ENCODE measurements at regions not wholly inside any gene's neighbourhood (a gene's known extent, or its start where the extent isn't known, plus 50 kb on each side); places are given as distances from the start of the nearest gene placed in this dataset.
"Not testable (repeated sequence)": the region's sequence is repeated elsewhere in the genome, so short reads cannot be mapped to it uniquely, and the experiment has no call there.

- DNase-seq (ENCODE audit: low read depth), result no peak
- TF ChIP-seq CTCF (IDR thresholded peaks at IDR 0.05; ENCODE audit: insufficient read depth, low read depth, low read length, missing control alignments), result no peak
- no peak overlapping the region for H3K4me3 ChIP-seq (ENCODE audit: low read depth, low read length)
Measured at GRCh38 chr2:234392041-234392615, 104.8 kb downstream of the ARL4C start.

- TF ChIP-seq CTCF (IDR thresholded peaks at IDR 0.05; ENCODE audit: insufficient read depth, low read depth, low read length, missing control alignments), result no peak
- no peak for DNase-seq (ENCODE audit: low read depth)
- H3K4me3 ChIP-seq (ENCODE audit: low read depth, low read length), result no peak overlapping the region
Measured at GRCh38 chr2:234391625-234392024, 105.3 kb downstream of the ARL4C start.

- DNase-seq (ENCODE audit: low read depth); H3K4me3 ChIP-seq (ENCODE audit: low read depth, low read length): not testable (repeated sequence)
Measured at GRCh38 chr2:234389661-234390060, 107.2 kb downstream of the ARL4C start.

- no peak for TF ChIP-seq CTCF (IDR thresholded peaks at IDR 0.05; ENCODE audit: insufficient read depth, low read depth, low read length, missing control alignments)
- H3K4me3 ChIP-seq (ENCODE audit: low read depth, low read length), result no peak overlapping the region
- no peak for DNase-seq (ENCODE audit: low read depth)
Measured at GRCh38 chr2:234388591-234388990, 108.3 kb downstream of the ARL4C start.

- H3K4me3 ChIP-seq (ENCODE audit: low read depth, low read length), result no peak overlapping the region
- no peak for DNase-seq (ENCODE audit: low read depth)
- TF ChIP-seq CTCF (IDR thresholded peaks at IDR 0.05; ENCODE audit: insufficient read depth, low read depth, low read length, missing control alignments), result no peak
Measured at GRCh38 chr2:234386971-234387370, 109.9 kb downstream of the ARL4C start.

- H3K4me3 ChIP-seq (ENCODE audit: low read depth, low read length), result no peak overlapping the region
- TF ChIP-seq CTCF (IDR thresholded peaks at IDR 0.05; ENCODE audit: insufficient read depth, low read depth, low read length, missing control alignments), result no peak
- no peak for DNase-seq (ENCODE audit: low read depth)
Measured at GRCh38 chr2:234382131-234382530, 114.8 kb downstream of the ARL4C start.

GRCh38 chr2:234378958-234379357, 117.9 kb downstream of the ARL4C start:
- not testable (repeated sequence) for DNase-seq (ENCODE audit: low read depth); H3K4me3 ChIP-seq (ENCODE audit: low read depth, low read length)

GRCh38 chr2:234378440-234378839, 118.4 kb downstream of the ARL4C start:
- no peak for TF ChIP-seq CTCF (IDR thresholded peaks at IDR 0.05; ENCODE audit: insufficient read depth, low read depth, low read length, missing control alignments)
- no peak overlapping the region for H3K4me3 ChIP-seq (ENCODE audit: low read depth, low read length)
- no peak for DNase-seq (ENCODE audit: low read depth)

All from GM12865 (cell line).